H1 (cell line): ENCODE measurements at regions not wholly inside any gene's neighbourhood (a gene's known extent, or its start where the extent isn't known, plus 50 kb on each side); places are given as distances from the start of the nearest gene placed in this dataset.

Experiments used
- CTCF ChIA-PET: fragments of 300-600 bp; sonication (Branson Sonifier 250); formaldehyde crosslinking; loops from one replicate; lab custom pipeline; 2021; ENCODE audit not compliant: partially characterized antibody; lab: Charles Lee
- POLR2A ChIA-PET: fragments of 300-600 bp; sonication (Branson Sonifier 250); formaldehyde crosslinking; loops from one replicate; lab custom pipeline; 2021; ENCODE audit warnings: inconsistent platforms; ENCODE audit not compliant: partially characterized antibody; lab: Charles Lee
- DNase-seq, 2 experiments: peaks; one replicate each; pipeline versions ENCODE4 v3.0.0 to v3.0.0-alpha.2; 2010 to 2022; ENCODE audit warnings: low spot score in 2 of 2, low read depth in 1 of 2, mixed read lengths in 1 of 2
- FAIRE-seq: peaks from 2 replicates; lab custom pipeline; 2011; peaks lifted over from hg19 to GRCh38; lab: Jason Lieb, UNC
- H2AFZ ChIP-seq: 2 replicates; pipeline ENCODE4 v1.8.1; 2012; ENCODE audit warnings: low read length, inconsistent platforms
- H2AK5ac ChIP-seq: 2 replicates; pipeline ENCODE4 v1.6.1; 2013; ENCODE audit warnings: low read depth, low read length
- H2BK120ac ChIP-seq: replicated peaks from 2 replicates; pipeline ENCODE3; 2013; ENCODE audit warnings: low read depth, low read length, inconsistent platforms
- H2BK12ac ChIP-seq: 2 replicates; pipeline ENCODE4 v1.6.1; 2013; ENCODE audit warnings: low read depth, low read length
- H2BK15ac ChIP-seq: 2 replicates; pipeline ENCODE4 v1.6.1; 2013; ENCODE audit warnings: low read length
- H2BK20ac ChIP-seq: 2 replicates; pipeline ENCODE4 v1.6.1; 2013; ENCODE audit warnings: low read length
- H2BK5ac ChIP-seq: 2 replicates; pipeline ENCODE4 v1.6.1; 2013; ENCODE audit warnings: low read depth, low read length
- H3K14ac ChIP-seq: 2 replicates; pipeline ENCODE4 v1.6.1; 2013; ENCODE audit warnings: inconsistent platforms; ENCODE audit not compliant: insufficient read length
- H3K18ac ChIP-seq: 2 replicates; pipeline ENCODE4 v1.6.1; 2013; ENCODE audit warnings: low read length; ENCODE audit errors: extremely low read depth
- H3K23ac ChIP-seq: 2 replicates; pipeline ENCODE4 v1.6.1; 2013; ENCODE audit warnings: inconsistent platforms; ENCODE audit not compliant: insufficient read length
- H3K23me2 ChIP-seq: 2 replicates; pipeline ENCODE4 v1.6.1; 2013; ENCODE audit warnings: low read depth, low read length
- H3K27ac ChIP-seq: 2 replicates; pipeline ENCODE4 v1.6.1; 2011; ENCODE audit warnings: low read depth, low read length, inconsistent platforms
- H3K27me3 ChIP-seq, 4 experiments: replicated peaks in 1 of 4; 1 replicate in 1 of 4; 2 replicates in 3 of 4; pipeline versions ENCODE4 v1.6.1 to v1.8.1; 2011 to 2013; ENCODE audit warnings: low read length in 3 of 4, mild to moderate bottlenecking in 3 of 4, inconsistent platforms in 2 of 4, mixed read lengths in 2 of 4, moderate library complexity in 1 of 4; ENCODE audit not compliant: control insufficient read depth in 3 of 4, insufficient read depth in 3 of 4; ENCODE audit errors: extremely low read depth in 1 of 4
- H3K36me3 ChIP-seq, 4 experiments: 2 replicates each; pipeline versions ENCODE4 v1.6.1 to v1.8.1; 2011 to 2013; ENCODE audit warnings: mild to moderate bottlenecking in 4 of 4, low read length in 3 of 4, moderate library complexity in 2 of 4, control low read depth in 1 of 4, inconsistent platforms in 1 of 4; ENCODE audit not compliant: insufficient read depth in 4 of 4, control insufficient read depth in 2 of 4
- H3K4ac ChIP-seq: replicated peaks from 2 replicates; pipeline ENCODE3; 2013; ENCODE audit warnings: low read length, low read depth, mixed read lengths, inconsistent platforms; ENCODE audit not compliant: insufficient read length
- H3K4me1 ChIP-seq, 4 experiments: replicated peaks in 1 of 4; 1 replicate in 1 of 4; 2 replicates in 3 of 4; pipeline versions ENCODE4 v1.6.1 to v1.8.1; 2011 to 2013; ENCODE audit warnings: low read length in 3 of 4, inconsistent platforms in 2 of 4, mixed read lengths in 1 of 4; ENCODE audit not compliant: insufficient read depth in 4 of 4, control insufficient read depth in 3 of 4
- H3K4me2 ChIP-seq, 2 experiments: 2 replicates each; pipeline versions ENCODE4 v1.6.1 to v1.8.1; 2011 to 2013; ENCODE audit warnings: low read depth in 2 of 2, low read length in 2 of 2, control low read depth in 1 of 2, inconsistent platforms in 1 of 2, mild to moderate bottlenecking in 1 of 2; ENCODE audit not compliant: insufficient read depth in 1 of 2
- H3K4me3 ChIP-seq, 4 experiments: fragments of 200-600, 300-600 bp in 1 of 4; sonication (generic), shearing (Covaris generic), sonication (Bioruptor Twin) in 1 of 4; 2 replicates each; pipeline versions ENCODE4 v1.5.1 to v1.8.1; 2011 to 2016; ENCODE audit warnings: low read length in 4 of 4, low read depth in 3 of 4, control low read depth in 2 of 4, inconsistent platforms in 2 of 4, mild to moderate bottlenecking in 2 of 4, mixed read lengths in 1 of 4, moderate library complexity in 1 of 4; ENCODE audit not compliant: insufficient read depth in 2 of 4; ENCODE audit errors: extremely low read depth in 1 of 4
- H3K56ac ChIP-seq: replicated peaks from 2 replicates; pipeline ENCODE3; 2013; ENCODE audit warnings: low read depth, mild to moderate bottlenecking, mixed read lengths, low read length, inconsistent platforms; ENCODE audit not compliant: insufficient read length
- H3K79me1 ChIP-seq: 2 replicates; pipeline ENCODE4 v1.6.1; 2013; ENCODE audit warnings: low read depth, low read length, control low read depth
- H3K79me2 ChIP-seq, 2 experiments: 2 replicates each; pipeline versions ENCODE4 v1.6.1 to v1.8.1; 2012 to 2013; ENCODE audit warnings: low read length in 2 of 2, mild to moderate bottlenecking in 2 of 2, inconsistent platforms in 1 of 2; ENCODE audit not compliant: insufficient read depth in 2 of 2, control insufficient read depth in 1 of 2
- H3K9ac ChIP-seq, 4 experiments: replicated peaks in 1 of 4; 1 replicate in 1 of 4; 2 replicates in 3 of 4; pipeline versions ENCODE4 v1.6.1 to v1.8.1; 2011 to 2013; ENCODE audit warnings: low read depth in 3 of 4, low read length in 3 of 4, control low read depth in 2 of 4, mild to moderate bottlenecking in 2 of 4, moderate library complexity in 2 of 4, inconsistent platforms in 1 of 4; ENCODE audit errors: extremely low read depth in 1 of 4
- H3K9me3 ChIP-seq, 2 experiments: 2 replicates each; pipeline versions ENCODE4 v1.6.1 to v1.8.1; 2012 to 2013; ENCODE audit warnings: mild to moderate bottlenecking in 2 of 2, moderate library complexity in 2 of 2, control low read depth in 1 of 2, inconsistent platforms in 1 of 2, low read depth in 1 of 2, low read length in 1 of 2, mixed read lengths in 1 of 2; ENCODE audit not compliant: insufficient read depth in 2 of 2
- H4K20me1 ChIP-seq, 2 experiments: replicated peaks in 1 of 2; 2 replicates each; pipeline versions ENCODE3 to v1.8.1; 2011 to 2013; ENCODE audit warnings: inconsistent platforms in 2 of 2, low read length in 2 of 2, mild to moderate bottlenecking in 1 of 2; ENCODE audit not compliant: insufficient read depth in 2 of 2, control insufficient read depth in 1 of 2
- H4K5ac ChIP-seq: 2 replicates; pipeline ENCODE4 v1.6.1; 2013; ENCODE audit warnings: low read length, low read depth, mixed read lengths, inconsistent platforms; ENCODE audit not compliant: insufficient read length
- H4K8ac ChIP-seq: 2 replicates; pipeline ENCODE4 v1.8.0; 2013; ENCODE audit warnings: mild to moderate bottlenecking, moderate library complexity, low read length, inconsistent platforms; ENCODE audit not compliant: insufficient read depth; ENCODE audit errors: extremely low read depth
- H4K91ac ChIP-seq: replicated peaks from 2 replicates; pipeline ENCODE3; 2013; ENCODE audit warnings: low read length, mixed read lengths, inconsistent platforms; ENCODE audit not compliant: insufficient read length
- BACH1 ChIP-seq: IDR thresholded peaks from 2 replicates; pipeline ENCODE4 v1.6.1; 2012; ENCODE audit warnings: low read length, improper control_type of control experiment
- BCL11A ChIP-seq, 2 experiments: IDR thresholded peaks; one replicate each; pipeline ENCODE4 v1.6.1; 2011; ENCODE audit warnings: low read depth in 2 of 2, low read length in 2 of 2, mild to moderate bottlenecking in 2 of 2
- BRCA1 ChIP-seq: IDR thresholded peaks from 2 replicates; pipeline ENCODE4 v1.6.1; 2012; ENCODE audit warnings: low read depth, low read length, improper control_type of control experiment
- CEBPB ChIP-seq: IDR thresholded peaks from 2 replicates; pipeline ENCODE4 v1.6.1; 2012; ENCODE audit warnings: low read depth, low read length
- GABPA ChIP-seq: IDR thresholded peaks from 2 replicates; pipeline ENCODE4 v1.6.1; 2011; ENCODE audit warnings: mild to moderate bottlenecking, low read length, moderate library complexity, borderline replicate concordance; ENCODE audit not compliant: insufficient read depth
- JUN ChIP-seq: IDR thresholded peaks from 2 replicates; pipeline ENCODE4 v1.6.1; 2011; ENCODE audit warnings: low read depth, mild to moderate bottlenecking, improper control_type of control experiment, low read length
- PHF8 ChIP-seq: fragments of 200-600 bp; sonication (generic); conservative IDR thresholded peaks from 2 replicates; pipeline ENCODE4 v1.7.1; 2012; ENCODE audit warnings: low read depth, mild to moderate bottlenecking, inconsistent platforms, low read length, moderate library complexity
- POLR2A ChIP-seq, 2 experiments: IDR thresholded peaks; 1 replicate in 1 of 2; 2 replicates in 1 of 2; pipeline ENCODE4 v1.6.1; 2011; ENCODE audit warnings: low read depth in 2 of 2, low read length in 2 of 2, mild to moderate bottlenecking in 2 of 2; ENCODE audit errors: control extremely low read depth in 1 of 2
- RFX5 ChIP-seq: IDR thresholded peaks from 2 replicates; pipeline ENCODE4 v1.6.1; 2011; ENCODE audit warnings: low read depth, low read length, improper control_type of control experiment, borderline replicate concordance
- SAP30 ChIP-seq: fragments of 300-600 bp; sonication (generic); IDR thresholded peaks from 2 replicates; pipeline ENCODE4 v1.7.1; 2012; ENCODE audit warnings: low read length, moderate library complexity, mild to moderate bottlenecking, inconsistent platforms; ENCODE audit not compliant: insufficient read depth, insufficient replicate concordance
- SIN3A ChIP-seq, 2 experiments: IDR thresholded peaks in 1 of 2; conservative IDR thresholded peaks in 1 of 2; 2 replicates each; pipeline ENCODE4 v1.6.1; 2011 to 2012; ENCODE audit warnings: low read length in 2 of 2, improper control_type of control experiment in 1 of 2, low read depth in 1 of 2, mild to moderate bottlenecking in 1 of 2
- SIX5 ChIP-seq: IDR thresholded peaks from 2 replicates; pipeline ENCODE4 v1.6.1; 2011; ENCODE audit warnings: mild to moderate bottlenecking, low read depth, low read length
- SP4 ChIP-seq: IDR thresholded peaks from 2 replicates; pipeline ENCODE4 v1.6.1; 2012; ENCODE audit warnings: low read length, inconsistent platforms
- SRF ChIP-seq: IDR thresholded peaks from 2 replicates; pipeline ENCODE4 v1.6.1; 2011; ENCODE audit warnings: mild to moderate bottlenecking, low read depth, low read length, moderate library complexity
- ZNF274 ChIP-seq: IDR thresholded peaks from 2 replicates; pipeline ENCODE4 v1.7.0; 2012; ENCODE audit warnings: low read length, borderline replicate concordance; ENCODE audit errors: extremely low read depth
- WGBS, 2 experiments: shearing (Covaris generic) in 1 of 2; methylation state at CpG; one replicate each; pipeline versions ENCODE4 v1.1.6 to v1.1.7; 2013 to 2015; ENCODE audit warnings: low lambda C conversion rate in 2 of 2, mixed read lengths in 2 of 2, inconsistent platforms in 1 of 2, low coverage in 1 of 2, missing lambda C conversion rate in 1 of 2; ENCODE audit not compliant: insufficient replicate concordance in 2 of 2, insufficient coverage in 1 of 2, insufficient read length in 1 of 2; ENCODE audit errors: extremely low coverage in 1 of 2, missing lambda C conversion rate in 1 of 2; 5-methylcytosine and 5-hydroxymethylcytosine counted together
- TF ChIP-seq, protein P1 (sequence below): IDR thresholded peaks from 2 replicates; pipeline ENCODE4 v1.6.1; 2012; ENCODE audit warnings: inconsistent platforms

- no peaks in the 10 kb centered on the region for H3K9me3 ChIP-seq
- H3K4me2 ChIP-seq = no peak overlapping the region
- no peak overlapping the region for H3K4ac ChIP-seq
- POLR2A ChIA-PET = no interaction called here
- FAIRE-seq = no peak
- CTCF ChIA-PET = interaction anchor here (1.3 to 1.9 kb wide), 2 partner anchors 11 to 28 kb away, joined by 5 to 6 read pairs; no protein-coding TSS in a partner anchor
- H3K14ac ChIP-seq = no peak overlapping the region
- no peak for DNase-seq
- H4K8ac ChIP-seq = no peak overlapping the region
- H3K4me3 ChIP-seq = no peak overlapping the region
- no peak overlapping the region for H2BK20ac ChIP-seq
- no peak overlapping the region for H2AFZ ChIP-seq
- 89% methylated on average over 4 of the region's 4 CpGs; no CpG with 5 or more reads in 1 of the 2 experiments for WGBS, 2 experiments
- no peak overlapping the region for H3K18ac ChIP-seq
- H3K36me3 ChIP-seq = no peaks in the 10 kb centered on the region
- H2BK15ac ChIP-seq = no peak overlapping the region
- H3K27me3 ChIP-seq = no peaks in the 10 kb centered on the region
- no peak overlapping the region for H2BK12ac ChIP-seq
- H3K9ac ChIP-seq = no peak overlapping the region
- H3K27ac ChIP-seq = no peak overlapping the region
- H3K79me1 ChIP-seq = no peaks in the 10 kb centered on the region
- H3K23me2 ChIP-seq = no peaks in the 10 kb centered on the region
- no peak overlapping the region for H2BK120ac ChIP-seq
- H2AK5ac ChIP-seq = no peak overlapping the region
- H3K4me1 ChIP-seq = no peaks in the 10 kb centered on the region
- H3K79me2 ChIP-seq = no peaks in the 10 kb centered on the region
- H4K20me1 ChIP-seq = no peaks in the 10 kb centered on the region
- no peak overlapping the region for H3K56ac ChIP-seq
- H3K23ac ChIP-seq = no peak overlapping the region
- H4K91ac ChIP-seq = no peak overlapping the region
- no peak overlapping the region for H2BK5ac ChIP-seq
- H4K5ac ChIP-seq = no peak overlapping the region
- TF ChIP-seq ZNF274 = no peak
- TF ChIP-seq SIX5 = no peak
- TF ChIP-seq CEBPB = no peak
- no peak for TF ChIP-seq JUN
- TF ChIP-seq BACH1 = no peak
- TF ChIP-seq BRCA1 = no peak
- no peak for TF ChIP-seq PHF8
- no peak for TF ChIP-seq RFX5
- no peak for TF ChIP-seq SAP30
- no peak for TF ChIP-seq SRF
- no peak for TF ChIP-seq POLR2A (IDR thresholded peaks at IDR 0.05; ENCODE audit: control extremely low read depth in 1 of 2, low read depth in 2 of 2, low read length in 2 of 2)
- no peak for TF ChIP-seq SP4
- TF ChIP-seq GABPA = no peak
- TF ChIP-seq, protein P1, sequence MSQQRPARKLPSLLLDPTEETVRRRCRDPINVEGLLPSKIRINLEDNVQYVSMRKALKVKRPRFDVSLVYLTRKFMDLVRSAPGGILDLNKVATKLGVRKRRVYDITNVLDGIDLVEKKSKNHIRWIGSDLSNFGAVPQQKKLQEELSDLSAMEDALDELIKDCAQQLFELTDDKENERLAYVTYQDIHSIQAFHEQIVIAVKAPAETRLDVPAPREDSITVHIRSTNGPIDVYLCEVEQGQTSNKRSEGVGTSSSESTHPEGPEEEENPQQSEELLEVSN = no peak
- TF ChIP-seq BCL11A (IDR thresholded peaks at IDR 0.05; ENCODE audit: low read depth in 2 of 2, low read length in 2 of 2) = no peak
- no peak for TF ChIP-seq SIN3A (conservative IDR thresholded peaks at IDR 0.05 in 1 of 2, IDR thresholded peaks at IDR 0.05 in 1 of 2; ENCODE audit: low read depth in 1 of 2, low read length in 2 of 2)
These were observed 236.5 kb upstream of the FOXQ1 start for GRCh38 chr6:1075444-1075843.
